ENCODE measurements at regions not wholly inside any gene's neighbourhood (a gene's known extent, or its start where the extent isn't known, plus 50 kb on each side); places are given as distances from the start of the nearest gene placed in this dataset.

GRCh38 chr4:189664693-189665250 is 275.9 kb upstream of the FRG1 start:
- TF ChIP-seq POLR2A (IDR thresholded peaks at IDR 0.05; ENCODE audit: low read depth, low read length) = no peak
- TF ChIP-seq POLR2AphosphoS5 (IDR thresholded peaks at IDR 0.05; ENCODE audit: low read depth, low read length) = no peak
- TF ChIP-seq TAF1 (IDR thresholded peaks at IDR 0.05; ENCODE audit: borderline replicate concordance, low read depth, low read length) = no peak

Data from GM12892 (cell line).